ENCODE measurements at regions not wholly inside any gene's neighbourhood (a gene's known extent, or its start where the extent isn't known, plus 50 kb on each side); places are given as distances from the start of the nearest gene placed in this dataset.

GRCh38 chr1:193340331-193340730, 153.9 kb upstream of the B3GALT2 start:
- no peak overlapping the region for H3K27ac ChIP-seq (ENCODE audit: extremely low read depth, low read depth, low read length)
- no peak for DNase-seq (ENCODE audit: extremely low read depth in 1 of 4, low spot score in 3 of 4)
- no peak overlapping the region for H2AFZ ChIP-seq (ENCODE audit: low read depth, low read length)
- no peaks in the 10 kb centered on the region for H3K9me3 ChIP-seq (replicated peaks; ENCODE audit: control insufficient read depth, insufficient read depth, low read depth, low read length)
- no peaks in the 10 kb centered on the region for H4K20me1 ChIP-seq (replicated peaks; ENCODE audit: control insufficient read depth, insufficient read depth, low read length)
- no peak overlapping the region for H3K9ac ChIP-seq (ENCODE audit: insufficient read depth in 1 of 2, low read depth in 2 of 2, low read length in 2 of 2)
- H3K4me1 ChIP-seq (replicated peaks in 1 of 2; ENCODE audit: control insufficient read depth in 2 of 2, insufficient read depth in 2 of 2, low read length in 2 of 2): no peaks in the 10 kb centered on the region
- H3K9me1 ChIP-seq (ENCODE audit: control insufficient read depth, insufficient read depth, low read length): no peaks in the 10 kb centered on the region
- H3K27me3 ChIP-seq (ENCODE audit: control insufficient read depth in 2 of 2, insufficient read depth in 2 of 2, low read length in 2 of 2): no peaks in the 10 kb centered on the region
- intact Hi-C loops (cut with micrococcal nuclease): no loop called here
- no peak for FAIRE-seq
- in situ Hi-C loops (cut with MboI): no loop called here
- no peak for TF ChIP-seq ZNF699 (CRISPR knock-in tag; IDR thresholded peaks at IDR 0.05; ENCODE audit: insufficient replicate concordance)
- no peak for TF ChIP-seq ZNF551 (CRISPR knock-in tag; IDR thresholded peaks at IDR 0.05)
- TF ChIP-seq CXXC5 (CRISPR knock-in tag; IDR thresholded peaks at IDR 0.05): no peak
- TF ChIP-seq FOXJ2 (tag; IDR thresholded peaks at IDR 0.05): no peak
- TF ChIP-seq HMGN3 (IDR thresholded peaks at IDR 0.05; ENCODE audit: borderline replicate concordance, extremely low read depth, insufficient read length, low read depth, low read length): no peak
- H3K36me3 ChIP-seq (ENCODE audit: control insufficient read depth, insufficient read depth, low read length): no peaks in the 10 kb centered on the region
- H3K4me3 ChIP-seq: no peak overlapping the region
- no peak overlapping the region for H3K4me2 ChIP-seq (ENCODE audit: insufficient read depth, low read length)
- POLR2A ChIA-PET: no interaction called here
- no TSS peak for BruUV-seq (replicated peaks)
- H3K79me2 ChIP-seq (ENCODE audit: control insufficient read depth, insufficient read depth, low read length): no peaks in the 10 kb centered on the region
- CTCF ChIA-PET (ENCODE audit: low intra/inter-chr PET ratio): no interaction called here
- no peak for ATAC-seq

DNA sequence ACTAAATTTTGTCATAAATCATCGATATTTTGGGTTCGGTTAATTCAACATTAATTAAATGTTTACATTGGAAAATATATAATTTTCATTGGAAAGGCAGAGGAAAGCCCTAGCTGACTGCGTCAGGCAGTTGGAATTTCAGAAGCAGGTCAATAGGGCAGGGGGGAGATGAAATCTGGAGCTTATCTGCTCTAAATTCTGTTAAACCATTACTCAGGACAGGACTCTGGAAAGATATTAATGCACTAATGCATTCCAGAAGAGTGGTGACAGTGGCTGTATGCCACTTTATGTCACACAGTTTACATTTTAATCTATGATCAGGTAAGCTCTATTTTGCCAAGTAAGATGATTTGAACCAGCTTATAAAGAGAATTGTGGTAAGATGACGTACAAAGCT, 153.0 kb upstream of the B3GALT2 start:
- POLR2A ChIA-PET: no interaction called here
- in situ Hi-C loops (cut with MboI) (no loop called here), intact Hi-C loops (cut with micrococcal nuclease) (loop anchor here (5.0 kb wide), 1 partner anchor 157 kb away; no protein-coding TSS in a partner anchor)
- ATAC-seq (no peak), DNase-seq (ENCODE audit: extremely low read depth in 1 of 4, low spot score in 3 of 4) (no peak), FAIRE-seq (no peak)
- CTCF ChIA-PET (ENCODE audit: low intra/inter-chr PET ratio): no interaction called here
- 2% methylated on average over 4 of the region's 4 CpGs for WGBS (ENCODE audit: insufficient coverage, low coverage, missing lambda C conversion rate)
- Histone ChIP-seq H3K9ac (ENCODE audit: insufficient read depth in 1 of 2, low read depth in 2 of 2, low read length in 2 of 2) (no peak overlapping the region), H3K4me1 (replicated peaks in 1 of 2; ENCODE audit: control insufficient read depth in 2 of 2, insufficient read depth in 2 of 2, low read length in 2 of 2) (no peaks in the 10 kb centered on the region), H2AFZ (ENCODE audit: low read depth, low read length) (no peak overlapping the region), H3K4me3 (no peak overlapping the region), H3K36me3 (ENCODE audit: control insufficient read depth, insufficient read depth, low read length) (no peaks in the 10 kb centered on the region), H3K27ac (ENCODE audit: extremely low read depth, low read depth, low read length) (no peak overlapping the region), H3K9me1 (ENCODE audit: control insufficient read depth, insufficient read depth, low read length) (no peaks in the 10 kb centered on the region), H3K9me3 (replicated peaks; ENCODE audit: control insufficient read depth, insufficient read depth, low read depth, low read length) (no peaks in the 10 kb centered on the region), H3K79me2 (ENCODE audit: control insufficient read depth, insufficient read depth, low read length) (no peaks in the 10 kb centered on the region), H3K27me3 (ENCODE audit: control insufficient read depth in 2 of 2, insufficient read depth in 2 of 2, low read length in 2 of 2) (no peaks in the 10 kb centered on the region), H4K20me1 (replicated peaks; ENCODE audit: control insufficient read depth, insufficient read depth, low read length) (no peaks in the 10 kb centered on the region), H3K4me2 (ENCODE audit: insufficient read depth, low read length) (no peak overlapping the region)
- no TSS peak for BruUV-seq (replicated peaks)
- TF ChIP-seq PATZ1 (CRISPR knock-in tag; IDR thresholded peaks at IDR 0.05; ENCODE audit: borderline replicate concordance) (no peak), CAMTA2 (CRISPR knock-in tag; conservative IDR thresholded peaks at IDR 0.05) (no peak), GTF2E2 (tag; IDR thresholded peaks at IDR 0.05) (no peak), HMG20B (CRISPR knock-in tag; IDR thresholded peaks at IDR 0.05) (no peak), KDM2B (CRISPR knock-in tag; IDR thresholded peaks at IDR 0.05) (no peak), POLR3A (IDR thresholded peaks at IDR 0.05; ENCODE audit: borderline replicate concordance, extremely low read depth, insufficient read depth, insufficient read length) (no peak)
- TF ChIP-seq, protein P1, sequence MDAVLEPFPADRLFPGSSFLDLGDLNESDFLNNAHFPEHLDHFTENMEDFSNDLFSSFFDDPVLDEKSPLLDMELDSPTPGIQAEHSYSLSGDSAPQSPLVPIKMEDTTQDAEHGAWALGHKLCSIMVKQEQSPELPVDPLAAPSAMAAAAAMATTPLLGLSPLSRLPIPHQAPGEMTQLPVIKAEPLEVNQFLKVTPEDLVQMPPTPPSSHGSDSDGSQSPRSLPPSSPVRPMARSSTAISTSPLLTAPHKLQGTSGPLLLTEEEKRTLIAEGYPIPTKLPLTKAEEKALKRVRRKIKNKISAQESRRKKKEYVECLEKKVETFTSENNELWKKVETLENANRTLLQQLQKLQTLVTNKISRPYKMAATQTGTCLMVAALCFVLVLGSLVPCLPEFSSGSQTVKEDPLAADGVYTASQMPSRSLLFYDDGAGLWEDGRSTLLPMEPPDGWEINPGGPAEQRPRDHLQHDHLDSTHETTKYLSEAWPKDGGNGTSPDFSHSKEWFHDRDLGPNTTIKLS (IDR thresholded peaks at IDR 0.05; ENCODE audit: borderline replicate concordance, low read depth): no peak

All from K562 (cell line).